ENCODE measurements at regions not wholly inside any gene's neighbourhood (a gene's known extent, or its start where the extent isn't known, plus 50 kb on each side); places are given as distances from the start of the nearest gene placed in this dataset.

GRCh38 chr18:25454270-25454659, 102.3 kb upstream of the ZNF521 start:
- H3K9me2 ChIP-seq (replicated peaks; ENCODE audit: insufficient read depth, low read length) = no peaks in the 10 kb centered on the region
- no peak overlapping the region for H3K4me3 ChIP-seq (ENCODE audit: low read length)

GRCh38 chr18:25453556-25454269, 101.7 kb upstream of the ZNF521 start:
- H3K27ac ChIP-seq (ENCODE audit: low read length) = no peak overlapping the region
- no peak overlapping the region for H3K9ac ChIP-seq (ENCODE audit: low read length)

More at GRCh38 chr18:25454270-25454659, 102.3 kb upstream of the ZNF521 start:
- Histone ChIP-seq H2AFZ (ENCODE audit: low read length) (no peak overlapping the region), H3K9ac (ENCODE audit: low read length) (no peak overlapping the region), H4K20me1 (ENCODE audit: insufficient read depth, low read depth, low read length) (no peaks in the 10 kb centered on the region), H3K79me2 (ENCODE audit: low read length) (no peaks in the 10 kb centered on the region), H3K27me3 (ENCODE audit: low read length) (no peaks in the 10 kb centered on the region), H3K36me3 (ENCODE audit: insufficient read depth, low read length) (no peaks in the 10 kb centered on the region), H3K4me1 (ENCODE audit: low read length) (no peaks in the 10 kb centered on the region), H3K27ac (ENCODE audit: low read length) (no peak overlapping the region), H3K4me2 (ENCODE audit: low read depth, low read length, poor library complexity, severe bottlenecking) (no peak overlapping the region), H3K9me3 (ENCODE audit: low read length) (no peaks in the 10 kb centered on the region)
- DNase-seq = no peak

GRCh38 chr18:25451077-25451658, 99.2 kb upstream of the ZNF521 start:
- no peak for DNase-seq
- Histone ChIP-seq H3K79me2 (ENCODE audit: low read length) (no peaks in the 10 kb centered on the region), H3K4me3 (ENCODE audit: low read length) (no peak overlapping the region), H2AFZ (ENCODE audit: low read length) (no peak overlapping the region), H3K27ac (ENCODE audit: low read length) (no peak overlapping the region), H3K9me3 (ENCODE audit: low read length) (no peaks in the 10 kb centered on the region), H3K9ac (ENCODE audit: low read length) (no peak overlapping the region), H3K4me1 (ENCODE audit: low read length) (no peaks in the 10 kb centered on the region), H3K36me3 (ENCODE audit: insufficient read depth, low read length) (no peaks in the 10 kb centered on the region), H3K9me2 (replicated peaks; ENCODE audit: insufficient read depth, low read length) (no peaks in the 10 kb centered on the region), H4K20me1 (ENCODE audit: insufficient read depth, low read depth, low read length) (no peaks in the 10 kb centered on the region), H3K27me3 (ENCODE audit: low read length) (no peaks in the 10 kb centered on the region), H3K4me2 (ENCODE audit: low read depth, low read length, poor library complexity, severe bottlenecking) (no peak overlapping the region)

More at GRCh38 chr18:25453556-25454269, 101.7 kb upstream of the ZNF521 start:
- H2AFZ ChIP-seq (ENCODE audit: low read length) = no peak overlapping the region
- no peaks in the 10 kb centered on the region for H3K9me2 ChIP-seq (replicated peaks; ENCODE audit: insufficient read depth, low read length)
- H3K4me1 ChIP-seq (ENCODE audit: low read length) = no peaks in the 10 kb centered on the region
- H3K79me2 ChIP-seq (ENCODE audit: low read length) = no peaks in the 10 kb centered on the region
- no peaks in the 10 kb centered on the region for H4K20me1 ChIP-seq (ENCODE audit: insufficient read depth, low read depth, low read length)
- no peak for DNase-seq
- no peak overlapping the region for H3K4me2 ChIP-seq (ENCODE audit: low read depth, low read length, poor library complexity, severe bottlenecking)
- no peak overlapping the region for H3K4me3 ChIP-seq (ENCODE audit: low read length)
- no peaks in the 10 kb centered on the region for H3K36me3 ChIP-seq (ENCODE audit: insufficient read depth, low read length)
- H3K9me3 ChIP-seq (ENCODE audit: low read length) = no peaks in the 10 kb centered on the region
- H3K27me3 ChIP-seq (ENCODE audit: low read length) = no peaks in the 10 kb centered on the region

- no peak overlapping the region for H3K4me2 ChIP-seq (ENCODE audit: low read depth, low read length, poor library complexity, severe bottlenecking)
- no peak for DNase-seq
Observed at GRCh38 chr18:25449046-25449445, 97.1 kb upstream of the ZNF521 start.

GRCh38 chr18:25446972-25447371, 95.0 kb upstream of the ZNF521 start:
- Histone ChIP-seq H3K4me1 (ENCODE audit: low read length) (no peaks in the 10 kb centered on the region), H3K27me3 (ENCODE audit: low read length) (no peaks in the 10 kb centered on the region), H2AFZ (ENCODE audit: low read length) (no peak overlapping the region), H3K36me3 (ENCODE audit: insufficient read depth, low read length) (no peaks in the 10 kb centered on the region), H4K20me1 (ENCODE audit: insufficient read depth, low read depth, low read length) (no peaks in the 10 kb centered on the region), H3K27ac (ENCODE audit: low read length) (no peak overlapping the region), H3K4me2 (ENCODE audit: low read depth, low read length, poor library complexity, severe bottlenecking) (no peak overlapping the region), H3K9ac (ENCODE audit: low read length) (no peak overlapping the region), H3K9me3 (ENCODE audit: low read length) (no peaks in the 10 kb centered on the region), H3K79me2 (ENCODE audit: low read length) (no peaks in the 10 kb centered on the region), H3K4me3 (ENCODE audit: low read length) (no peak overlapping the region), H3K9me2 (replicated peaks; ENCODE audit: insufficient read depth, low read length) (no peaks in the 10 kb centered on the region)
- DNase-seq = no peak

More at GRCh38 chr18:25449046-25449445, 97.1 kb upstream of the ZNF521 start:
- Histone ChIP-seq H4K20me1 (ENCODE audit: insufficient read depth, low read depth, low read length) (no peaks in the 10 kb centered on the region), H2AFZ (ENCODE audit: low read length) (no peak overlapping the region), H3K36me3 (ENCODE audit: insufficient read depth, low read length) (no peaks in the 10 kb centered on the region), H3K4me3 (ENCODE audit: low read length) (no peak overlapping the region), H3K27ac (ENCODE audit: low read length) (no peak overlapping the region), H3K9me3 (ENCODE audit: low read length) (no peaks in the 10 kb centered on the region), H3K9ac (ENCODE audit: low read length) (no peak overlapping the region), H3K79me2 (ENCODE audit: low read length) (no peaks in the 10 kb centered on the region), H3K4me1 (ENCODE audit: low read length) (no peaks in the 10 kb centered on the region), H3K27me3 (ENCODE audit: low read length) (no peaks in the 10 kb centered on the region), H3K9me2 (replicated peaks; ENCODE audit: insufficient read depth, low read length) (no peaks in the 10 kb centered on the region)

GRCh38 chr18:25445430-25445829, 93.5 kb upstream of the ZNF521 start:
- Histone ChIP-seq H4K20me1 (ENCODE audit: insufficient read depth, low read depth, low read length) (no peaks in the 10 kb centered on the region), H3K36me3 (ENCODE audit: insufficient read depth, low read length) (no peaks in the 10 kb centered on the region), H3K9me3 (ENCODE audit: low read length) (no peaks in the 10 kb centered on the region), H3K79me2 (ENCODE audit: low read length) (no peaks in the 10 kb centered on the region), H3K27me3 (ENCODE audit: low read length) (no peaks in the 10 kb centered on the region), H3K9me2 (replicated peaks; ENCODE audit: insufficient read depth, low read length) (no peaks in the 10 kb centered on the region), H3K27ac (ENCODE audit: low read length) (no peak overlapping the region), H3K4me3 (ENCODE audit: low read length) (no peak overlapping the region), H3K9ac (ENCODE audit: low read length) (no peak overlapping the region), H2AFZ (ENCODE audit: low read length) (no peak overlapping the region), H3K4me2 (ENCODE audit: low read depth, low read length, poor library complexity, severe bottlenecking) (no peak overlapping the region), H3K4me1 (ENCODE audit: low read length) (no peaks in the 10 kb centered on the region)
- DNase-seq = no peak

GRCh38 chr18:25443776-25444175, 91.8 kb upstream of the ZNF521 start:
- Histone ChIP-seq H3K9me3 (ENCODE audit: low read length) (no peaks in the 10 kb centered on the region), H3K4me3 (ENCODE audit: low read length) (no peak overlapping the region), H4K20me1 (ENCODE audit: insufficient read depth, low read depth, low read length) (no peaks in the 10 kb centered on the region), H3K27ac (ENCODE audit: low read length) (no peak overlapping the region), H2AFZ (ENCODE audit: low read length) (no peak overlapping the region), H3K9ac (ENCODE audit: low read length) (no peak overlapping the region), H3K4me1 (ENCODE audit: low read length) (no peaks in the 10 kb centered on the region), H3K36me3 (ENCODE audit: insufficient read depth, low read length) (no peaks in the 10 kb centered on the region), H3K9me2 (replicated peaks; ENCODE audit: insufficient read depth, low read length) (no peaks in the 10 kb centered on the region), H3K4me2 (ENCODE audit: low read depth, low read length, poor library complexity, severe bottlenecking) (no peak overlapping the region), H3K79me2 (ENCODE audit: low read length) (no peaks in the 10 kb centered on the region), H3K27me3 (ENCODE audit: low read length) (no peaks in the 10 kb centered on the region)
- DNase-seq = no peak

- H2AFZ ChIP-seq (ENCODE audit: low read length) = no peak overlapping the region
- DNase-seq = no peak
- H3K9me3 ChIP-seq (ENCODE audit: low read length) = no peaks in the 10 kb centered on the region
- H3K4me3 ChIP-seq (ENCODE audit: low read length) = no peak overlapping the region
- no peaks in the 10 kb centered on the region for H3K36me3 ChIP-seq (ENCODE audit: insufficient read depth, low read length)
- H4K20me1 ChIP-seq (ENCODE audit: insufficient read depth, low read depth, low read length) = no peaks in the 10 kb centered on the region
- H3K9ac ChIP-seq (ENCODE audit: low read length) = no peak overlapping the region
- H3K79me2 ChIP-seq (ENCODE audit: low read length) = no peaks in the 10 kb centered on the region
- H3K27ac ChIP-seq (ENCODE audit: low read length) = no peak overlapping the region
- no peaks in the 10 kb centered on the region for H3K4me1 ChIP-seq (ENCODE audit: low read length)
- H3K27me3 ChIP-seq (ENCODE audit: low read length) = no peaks in the 10 kb centered on the region
- no peaks in the 10 kb centered on the region for H3K9me2 ChIP-seq (replicated peaks; ENCODE audit: insufficient read depth, low read length)
- no peak overlapping the region for H3K4me2 ChIP-seq (ENCODE audit: low read depth, low read length, poor library complexity, severe bottlenecking)
Observed at GRCh38 chr18:25435149-25435782, 83.3 kb upstream of the ZNF521 start.

Measured in Karpas-422 (cell line).